SK-N-SH treated with all-trans-retinoic acid at 6 μM for 48 hours (cell line): ENCODE measurements at regions not wholly inside any gene's neighbourhood (a gene's known extent, or its start where the extent isn't known, plus 50 kb on each side); places are given as distances from the start of the nearest gene placed in this dataset.

Experiments
- ATAC-seq: fragments of 200-7000 bp; cut with Tn5 transposase; 3 replicates; pipeline ENCODE4 v1.9.1; 2020; ENCODE audit warnings: mild to moderate bottlenecking, moderate library complexity
- ARNTL ChIP-seq: fragments of 450-650 bp; formaldehyde crosslinking; IDR thresholded peaks from 2 replicates; pipeline ENCODE4 v1.5.0; 2020; ENCODE audit warnings: low read depth, mild to moderate bottlenecking, moderate library complexity, borderline replicate concordance
- BACH2 ChIP-seq: fragments of 250-450 bp; sonication (Bioruptor Pico); IDR thresholded peaks from 2 replicates; pipeline ENCODE4 v1.9.0; 2021; ENCODE audit warnings: mild to moderate bottlenecking, borderline replicate concordance
- CSDC2 ChIP-seq: fragments of 250-450 bp; sonication (Bioruptor Pico); IDR thresholded peaks from 2 replicates; pipeline ENCODE4 v1.5.0; 2020; ENCODE audit warnings: mild to moderate bottlenecking, moderate library complexity
- GLIS3 ChIP-seq: fragments of 250-450 bp; sonication (Bioruptor Pico); IDR thresholded peaks from 2 replicates; pipeline ENCODE4 v1.5.0; 2020; ENCODE audit warnings: mild to moderate bottlenecking, moderate library complexity
- ISL1 ChIP-seq: fragments of 250-450 bp; sonication (Bioruptor Pico); IDR thresholded peaks from 2 replicates; pipeline ENCODE4 v2.1.2; 2022; ENCODE audit warnings: mild to moderate bottlenecking, moderate library complexity
- PPARA ChIP-seq: fragments of 250-450 bp; sonication (Bioruptor Pico); IDR thresholded peaks from 2 replicates; pipeline ENCODE4 v1.5.0; 2020; ENCODE audit warnings: mild to moderate bottlenecking, borderline replicate concordance
- RARB ChIP-seq: fragments of 250-450 bp; sonication (Bioruptor Pico); IDR thresholded peaks from 2 replicates; pipeline ENCODE4 v1.8.0; 2021; ENCODE audit warnings: mild to moderate bottlenecking, moderate library complexity
- SNAI2 ChIP-seq: fragments of 250-450 bp; sonication (Bioruptor Pico); IDR thresholded peaks from 2 replicates; pipeline ENCODE4 v1.5.0; 2020; ENCODE audit warnings: mild to moderate bottlenecking, moderate library complexity
- TCF4 ChIP-seq: fragments of 250-450 bp; sonication (Bioruptor Pico); IDR thresholded peaks from 2 replicates; pipeline ENCODE4 v1.8.0; 2021; ENCODE audit warnings: mild to moderate bottlenecking, moderate library complexity, borderline replicate concordance
- TOX ChIP-seq: fragments of 250-450 bp; sonication (Bioruptor Pico); IDR thresholded peaks from 2 replicates; pipeline ENCODE4 v1.8.0; 2021; ENCODE audit warnings: mild to moderate bottlenecking, moderate library complexity, borderline replicate concordance
- ZC3H10 ChIP-seq: fragments of 250-450 bp; sonication (Bioruptor Pico); IDR thresholded peaks from 2 replicates; pipeline ENCODE4 v1.5.1; 2021; ENCODE audit warnings: mild to moderate bottlenecking, moderate library complexity
- ZFP3 ChIP-seq: fragments of 250-450 bp; sonication (Bioruptor Pico); IDR thresholded peaks from 2 replicates; pipeline ENCODE4 v1.5.0; 2020; ENCODE audit warnings: mild to moderate bottlenecking, moderate library complexity
- ZFP30 ChIP-seq: fragments of 450-650 bp; formaldehyde crosslinking; IDR thresholded peaks from 2 replicates; pipeline ENCODE4 v1.5.0; 2022; ENCODE audit warnings: mild to moderate bottlenecking, moderate library complexity
- ZNF565 ChIP-seq: fragments of 450-650 bp; formaldehyde crosslinking; conservative IDR thresholded peaks from 2 replicates; pipeline ENCODE4 v1.5.0; 2020; ENCODE audit warnings: low read depth, mild to moderate bottlenecking, moderate library complexity
- ZNF70 ChIP-seq: fragments of 450-650 bp; formaldehyde crosslinking; IDR thresholded peaks from 2 replicates; pipeline ENCODE4 v1.5.0; 2020; ENCODE audit warnings: mild to moderate bottlenecking, moderate library complexity
- ZNF8 ChIP-seq: fragments of 450-650 bp; formaldehyde crosslinking; IDR thresholded peaks from 2 replicates; pipeline ENCODE4 v1.5.0; 2020; ENCODE audit warnings: mild to moderate bottlenecking, moderate library complexity
- TF ChIP-seq, protein P1 (sequence below): fragments of 250-450 bp; sonication (Bioruptor Pico); IDR thresholded peaks from 2 replicates; pipeline ENCODE4 v1.5.0; 2020; ENCODE audit warnings: mild to moderate bottlenecking, moderate library complexity
- TF ChIP-seq, protein P2 (sequence below): fragments of 250-450 bp; sonication (Bioruptor Pico); IDR thresholded peaks from 2 replicates; pipeline ENCODE4 v1.8.0; 2020; ENCODE audit warnings: mild to moderate bottlenecking, moderate library complexity, borderline replicate concordance
- TF ChIP-seq, protein P3 (sequence below): fragments of 250-450 bp; sonication (Bioruptor Pico); IDR thresholded peaks from 2 replicates; pipeline ENCODE4 v1.5.1; 2021; ENCODE audit warnings: mild to moderate bottlenecking, moderate library complexity
- TF ChIP-seq, protein P4 (sequence below): fragments of 250-450 bp; sonication (Bioruptor Pico); IDR thresholded peaks from 2 replicates; pipeline ENCODE4 v1.5.1; 2020; ENCODE audit warnings: low read depth, mild to moderate bottlenecking, moderate library complexity

DNA sequence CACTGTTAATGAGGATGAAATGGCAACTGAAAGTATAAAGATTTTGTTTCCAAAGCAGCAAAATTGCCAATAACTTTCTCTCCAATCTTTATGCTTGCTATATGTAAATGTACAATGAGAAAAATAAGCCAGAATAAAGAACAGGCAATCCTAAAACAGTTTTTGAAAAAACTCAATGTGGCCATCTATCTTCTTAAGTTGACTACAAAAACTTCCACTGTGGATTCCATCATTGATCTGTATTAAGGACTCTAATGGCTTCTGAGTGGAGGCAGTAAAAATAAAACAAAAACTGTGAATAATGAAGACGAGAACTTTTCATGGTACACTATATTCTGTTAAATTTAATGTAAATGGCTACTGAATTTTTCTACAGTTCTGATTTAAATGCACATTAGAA is 382.9 kb downstream of the TMEM232 start:
- TF ChIP-seq CSDC2 (no peak), ISL1 (CRISPR knock-in tag) (no peak), TCF4 (no peak), TOX (CRISPR knock-in tag) (no peak), ZFP3 (CRISPR knock-in tag) (no peak), PPARA (CRISPR knock-in tag) (no peak), ZC3H10 (no peak), ZNF565 (CRISPR knock-in tag) (no peak)
- TF ChIP-seq, protein P1, sequence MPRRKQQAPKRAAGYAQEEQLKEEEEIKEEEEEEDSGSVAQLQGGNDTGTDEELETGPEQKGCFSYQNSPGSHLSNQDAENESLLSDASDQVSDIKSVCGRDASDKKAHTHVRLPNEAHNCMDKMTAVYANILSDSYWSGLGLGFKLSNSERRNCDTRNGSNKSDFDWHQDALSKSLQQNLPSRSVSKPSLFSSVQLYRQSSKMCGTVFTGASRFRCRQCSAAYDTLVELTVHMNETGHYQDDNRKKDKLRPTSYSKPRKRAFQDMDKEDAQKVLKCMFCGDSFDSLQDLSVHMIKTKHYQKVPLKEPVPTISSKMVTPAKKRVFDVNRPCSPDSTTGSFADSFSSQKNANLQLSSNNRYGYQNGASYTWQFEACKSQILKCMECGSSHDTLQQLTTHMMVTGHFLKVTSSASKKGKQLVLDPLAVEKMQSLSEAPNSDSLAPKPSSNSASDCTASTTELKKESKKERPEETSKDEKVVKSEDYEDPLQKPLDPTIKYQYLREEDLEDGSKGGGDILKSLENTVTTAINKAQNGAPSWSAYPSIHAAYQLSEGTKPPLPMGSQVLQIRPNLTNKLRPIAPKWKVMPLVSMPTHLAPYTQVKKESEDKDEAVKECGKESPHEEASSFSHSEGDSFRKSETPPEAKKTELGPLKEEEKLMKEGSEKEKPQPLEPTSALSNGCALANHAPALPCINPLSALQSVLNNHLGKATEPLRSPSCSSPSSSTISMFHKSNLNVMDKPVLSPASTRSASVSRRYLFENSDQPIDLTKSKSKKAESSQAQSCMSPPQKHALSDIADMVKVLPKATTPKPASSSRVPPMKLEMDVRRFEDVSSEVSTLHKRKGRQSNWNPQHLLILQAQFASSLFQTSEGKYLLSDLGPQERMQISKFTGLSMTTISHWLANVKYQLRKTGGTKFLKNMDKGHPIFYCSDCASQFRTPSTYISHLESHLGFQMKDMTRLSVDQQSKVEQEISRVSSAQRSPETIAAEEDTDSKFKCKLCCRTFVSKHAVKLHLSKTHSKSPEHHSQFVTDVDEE: no peak
- ATAC-seq: no peak

DNA sequence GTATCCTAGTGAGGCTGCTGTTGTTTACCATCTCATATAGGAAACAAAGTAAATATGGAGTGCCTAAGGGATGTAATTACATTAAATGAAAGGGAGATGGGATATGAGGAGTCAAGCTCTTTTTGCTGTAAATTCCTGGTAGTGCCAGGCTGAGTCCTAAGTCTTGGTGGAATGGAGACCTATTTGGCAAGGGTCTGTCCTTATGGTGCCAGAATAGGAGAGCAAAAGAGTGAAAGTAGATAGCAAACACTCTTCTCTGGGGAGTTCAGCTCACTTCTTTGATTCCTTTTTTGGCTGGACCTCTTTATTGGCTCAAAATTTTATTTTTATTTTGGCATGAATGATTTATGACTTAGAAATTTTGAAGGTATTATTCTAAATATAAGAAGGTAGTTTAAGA is 380.8 kb downstream of the TMEM232 start:
- ATAC-seq: no peak
- no peak for TF ChIP-seq ZFP30 (CRISPR knock-in tag)
- TF ChIP-seq TCF4: no peak
- no peak for TF ChIP-seq RARB (CRISPR knock-in tag)
- TF ChIP-seq ZNF70 (CRISPR knock-in tag): no peak
- no peak for TF ChIP-seq ZFP3 (CRISPR knock-in tag)
- no peak for TF ChIP-seq BACH2 (CRISPR knock-in tag)
- TF ChIP-seq ARNTL (CRISPR knock-in tag): no peak
- TF ChIP-seq ZC3H10: no peak
- TF ChIP-seq, protein P2, sequence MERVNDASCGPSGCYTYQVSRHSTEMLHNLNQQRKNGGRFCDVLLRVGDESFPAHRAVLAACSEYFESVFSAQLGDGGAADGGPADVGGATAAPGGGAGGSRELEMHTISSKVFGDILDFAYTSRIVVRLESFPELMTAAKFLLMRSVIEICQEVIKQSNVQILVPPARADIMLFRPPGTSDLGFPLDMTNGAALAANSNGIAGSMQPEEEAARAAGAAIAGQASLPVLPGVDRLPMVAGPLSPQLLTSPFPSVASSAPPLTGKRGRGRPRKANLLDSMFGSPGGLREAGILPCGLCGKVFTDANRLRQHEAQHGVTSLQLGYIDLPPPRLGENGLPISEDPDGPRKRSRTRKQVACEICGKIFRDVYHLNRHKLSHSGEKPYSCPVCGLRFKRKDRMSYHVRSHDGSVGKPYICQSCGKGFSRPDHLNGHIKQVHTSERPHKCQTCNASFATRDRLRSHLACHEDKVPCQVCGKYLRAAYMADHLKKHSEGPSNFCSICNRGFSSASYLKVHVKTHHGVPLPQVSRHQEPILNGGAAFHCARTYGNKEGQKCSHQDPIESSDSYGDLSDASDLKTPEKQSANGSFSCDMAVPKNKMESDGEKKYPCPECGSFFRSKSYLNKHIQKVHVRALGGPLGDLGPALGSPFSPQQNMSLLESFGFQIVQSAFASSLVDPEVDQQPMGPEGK (CRISPR knock-in tag): no peak
- no peak for TF ChIP-seq GLIS3 (CRISPR knock-in tag)
- TF ChIP-seq ZNF8 (CRISPR knock-in tag): no peak
- TF ChIP-seq, all 23 proteins: peak for 0

DNA sequence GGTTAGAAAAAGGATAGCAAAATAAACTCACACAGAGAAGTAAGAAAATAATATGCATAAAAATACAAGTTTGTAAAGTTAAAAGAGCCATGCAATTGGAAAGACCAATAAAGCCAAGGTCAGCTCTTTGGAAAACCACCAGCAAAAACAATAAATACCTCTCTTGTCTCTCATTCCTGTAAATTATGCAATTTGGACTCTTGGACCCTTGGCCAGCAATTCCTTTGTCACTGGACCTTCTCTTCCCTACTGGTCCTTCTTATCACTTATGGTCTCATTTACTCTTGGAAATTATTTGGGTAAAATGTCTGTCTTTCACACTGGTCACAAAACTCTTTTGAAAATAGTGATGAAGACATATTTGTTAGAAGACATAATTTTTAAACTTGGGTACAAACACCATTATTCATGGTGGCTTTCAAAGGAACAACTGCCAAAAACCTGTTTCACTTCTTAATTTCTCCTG is 379.5 kb downstream of the TMEM232 start:
- TF ChIP-seq, protein P1: no peak
- no peak for TF ChIP-seq RARB (CRISPR knock-in tag)
- TF ChIP-seq, protein P3, sequence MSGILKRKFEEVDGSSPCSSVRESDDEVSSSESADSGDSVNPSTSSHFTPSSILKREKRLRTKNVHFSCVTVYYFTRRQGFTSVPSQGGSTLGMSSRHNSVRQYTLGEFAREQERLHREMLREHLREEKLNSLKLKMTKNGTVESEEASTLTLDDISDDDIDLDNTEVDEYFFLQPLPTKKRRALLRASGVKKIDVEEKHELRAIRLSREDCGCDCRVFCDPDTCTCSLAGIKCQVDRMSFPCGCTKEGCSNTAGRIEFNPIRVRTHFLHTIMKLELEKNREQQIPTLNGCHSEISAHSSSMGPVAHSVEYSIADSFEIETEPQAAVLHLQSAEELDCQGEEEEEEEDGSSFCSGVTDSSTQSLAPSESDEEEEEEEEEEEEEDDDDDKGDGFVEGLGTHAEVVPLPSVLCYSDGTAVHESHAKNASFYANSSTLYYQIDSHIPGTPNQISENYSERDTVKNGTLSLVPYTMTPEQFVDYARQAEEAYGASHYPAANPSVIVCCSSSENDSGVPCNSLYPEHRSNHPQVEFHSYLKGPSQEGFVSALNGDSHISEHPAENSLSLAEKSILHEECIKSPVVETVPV (CRISPR knock-in tag): no peak
- no peak for ATAC-seq

DNA sequence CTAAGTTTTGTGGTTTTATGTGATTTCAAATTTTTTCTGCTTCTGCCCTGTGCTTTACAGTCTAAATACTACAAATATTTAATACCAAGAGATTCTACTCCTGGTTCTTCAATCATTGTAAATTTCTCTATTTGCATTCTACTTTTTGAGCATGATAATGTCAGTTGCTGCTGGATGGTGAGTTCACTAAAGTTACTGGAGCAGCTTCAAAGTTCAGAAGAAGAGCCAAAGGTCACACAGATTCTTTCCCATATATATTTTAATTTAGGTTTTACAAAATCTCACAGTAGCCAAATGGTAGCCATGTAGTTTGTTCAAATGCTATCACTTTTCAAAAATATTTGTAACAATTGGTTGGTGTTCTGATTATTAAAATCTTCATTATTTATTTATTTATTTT is 378.7 kb downstream of the TMEM232 start:
- TF ChIP-seq BACH2 (CRISPR knock-in tag) (no peak), ZFP30 (CRISPR knock-in tag) (no peak), RARB (CRISPR knock-in tag) (no peak), CSDC2 (no peak), ZNF8 (CRISPR knock-in tag) (no peak), ZFP3 (CRISPR knock-in tag) (no peak), ZNF565 (CRISPR knock-in tag) (no peak), ZC3H10 (no peak), ISL1 (CRISPR knock-in tag) (no peak), GLIS3 (CRISPR knock-in tag) (no peak), SNAI2 (CRISPR knock-in tag) (no peak)
- TF ChIP-seq, protein P1: no peak
- TF ChIP-seq, protein P4, sequence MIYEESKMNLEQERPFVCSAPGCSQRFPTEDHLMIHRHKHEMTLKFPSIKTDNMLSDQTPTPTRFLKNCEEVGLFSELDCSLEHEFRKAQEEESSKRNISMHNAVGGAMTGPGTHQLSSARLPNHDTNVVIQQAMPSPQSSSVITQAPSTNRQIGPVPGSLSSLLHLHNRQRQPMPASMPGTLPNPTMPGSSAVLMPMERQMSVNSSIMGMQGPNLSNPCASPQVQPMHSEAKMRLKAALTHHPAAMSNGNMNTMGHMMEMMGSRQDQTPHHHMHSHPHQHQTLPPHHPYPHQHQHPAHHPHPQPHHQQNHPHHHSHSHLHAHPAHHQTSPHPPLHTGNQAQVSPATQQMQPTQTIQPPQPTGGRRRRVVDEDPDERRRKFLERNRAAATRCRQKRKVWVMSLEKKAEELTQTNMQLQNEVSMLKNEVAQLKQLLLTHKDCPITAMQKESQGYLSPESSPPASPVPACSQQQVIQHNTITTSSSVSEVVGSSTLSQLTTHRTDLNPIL: no peak
- TF ChIP-seq, protein P2 (CRISPR knock-in tag): no peak
- TF ChIP-seq, all 23 proteins: peak for 0
- no peak for ATAC-seq
